Panc1 (cell line): ENCODE measurements at regions not wholly inside any gene's neighbourhood (a gene's known extent, or its start where the extent isn't known, plus 50 kb on each side); places are given as distances from the start of the nearest gene placed in this dataset.

ENCODE experiments used
- ATAC-seq: fragments of 200-7000 bp; cut with Tn5 transposase; 2 replicates; pipeline ENCODE4 v1.9.1; 2020; ENCODE audit warnings: mild to moderate bottlenecking, moderate library complexity
- BruUV-seq: library from RNA; stranded (reverse); fragments of 400-500 nt; replicated peaks from 2 replicates; lab custom pipeline; 2021; lab: Mats Ljungman, UMichigan
- CTCF ChIA-PET: fragments of 300-600 bp; sonication (Branson Sonifier 250); formaldehyde crosslinking; loops from one replicate; lab custom pipeline; 2022; ENCODE audit warnings: antibody characterized with exemption; lab: Charles Lee
- POLR2A ChIA-PET: fragments of 300-600 bp; sonication (Branson Sonifier 250); formaldehyde crosslinking; loops from one replicate; lab custom pipeline; 2022; ENCODE audit warnings: antibody characterized with exemption; lab: Charles Lee
- DNase-seq: peaks from one replicate; pipeline ENCODE4 v3.0.0-alpha.2; 2010; ENCODE audit warnings: low read depth, low spot score
- H3K27ac ChIP-seq: 2 replicates; pipeline ENCODE4 v1.5.1; 2011; ENCODE audit warnings: mild to moderate bottlenecking, low read length, inconsistent platforms
- H3K27me3 ChIP-seq: fragments of 200-500 bp; sonication (Bioruptor generic); 2 replicates; pipeline ENCODE4 v1.6.0; 2014; ENCODE audit warnings: low read length, inconsistent platforms; ENCODE audit not compliant: control insufficient read depth, insufficient read depth
- H3K36me3 ChIP-seq: fragments of 200-500 bp; sonication (Bioruptor generic); 2 replicates; pipeline ENCODE4 v1.5.1; 2014; ENCODE audit warnings: inconsistent platforms, mild to moderate bottlenecking, low read length, moderate library complexity; ENCODE audit not compliant: control insufficient read depth, insufficient read depth
- H3K4me1 ChIP-seq: 2 replicates; pipeline ENCODE4 v1.5.1; 2011; ENCODE audit warnings: inconsistent platforms, mild to moderate bottlenecking, low read length, moderate library complexity; ENCODE audit not compliant: control insufficient read depth, insufficient read depth
- H3K4me3 ChIP-seq, 2 experiments: 2 replicates each; pipeline ENCODE4 v1.5.1; 2011 to 2012; ENCODE audit warnings: low read depth in 2 of 2, low read length in 2 of 2, mild to moderate bottlenecking in 2 of 2, inconsistent platforms in 1 of 2, moderate library complexity in 1 of 2
- H3K9me3 ChIP-seq: fragments of 200-500 bp; sonication (Bioruptor generic); 2 replicates; pipeline ENCODE4 v1.5.1; 2014; ENCODE audit warnings: low read depth, mild to moderate bottlenecking, inconsistent platforms, low read length, moderate library complexity; ENCODE audit not compliant: control insufficient read depth, insufficient read depth
- CTCF ChIP-seq: fragments of 450-650 bp; IDR thresholded peaks from 2 replicates; pipeline ENCODE4 v1.5.1; 2017; ENCODE audit warnings: mild to moderate bottlenecking
- POLR2AphosphoS5 ChIP-seq: IDR thresholded peaks from 2 replicates; pipeline ENCODE4 v1.6.1; 2012; ENCODE audit warnings: mild to moderate bottlenecking, low read depth, low read length, moderate library complexity
- REST ChIP-seq, 2 experiments: IDR thresholded peaks; 2 replicates each; pipeline ENCODE4 v1.6.1; 2011 to 2012; ENCODE audit warnings: low read depth in 2 of 2, control low read depth in 1 of 2, low read length in 1 of 2, mild to moderate bottlenecking in 1 of 2, moderate library complexity in 1 of 2; ENCODE audit not compliant: insufficient read depth in 1 of 2
- SIN3A ChIP-seq: IDR thresholded peaks from 2 replicates; pipeline ENCODE4 v1.6.1; 2012; ENCODE audit warnings: low read depth, mild to moderate bottlenecking, low read length, moderate library complexity, borderline replicate concordance; ENCODE audit not compliant: insufficient read depth
- TCF7L2 ChIP-seq: IDR thresholded peaks from 2 replicates; pipeline ENCODE4 v1.6.1; 2011; ENCODE audit warnings: mild to moderate bottlenecking, low read depth, low read length, inconsistent platforms
- in situ Hi-C: cut with HindIII; loops from 2 replicates; pipeline ENCODE4 v1.10.0; 2016; ENCODE audit warnings: low sequenced_read_pairs, low pct_unique_long_range_greater_than_20kb
- intact Hi-C: fragments of 100-400 bp; cut with micrococcal nuclease; formaldehyde crosslinking; loops from one replicate; pipeline ENCODE4 v1.10.0; 2022; ENCODE audit not compliant: unreplicated experiment

- H3K27me3 ChIP-seq, result no peaks in the 10 kb centered on the region
- H3K4me3 ChIP-seq, result no peak overlapping the region
- in situ Hi-C loops (no loop called here), intact Hi-C loops (no loop called here)
- no TSS peak for BruUV-seq
- no peak for TF ChIP-seq CTCF
- no peak for TF ChIP-seq SIN3A
- TF ChIP-seq POLR2AphosphoS5, result no peak
- no peak for TF ChIP-seq REST (IDR thresholded peaks at IDR 0.05; ENCODE audit: insufficient read depth in 1 of 2, low read depth in 2 of 2, low read length in 1 of 2)
- TF ChIP-seq TCF7L2, result no peak
- DNase-seq (no peak), ATAC-seq (no peak)
- no peaks in the 10 kb centered on the region for H3K9me3 ChIP-seq
- H3K36me3 ChIP-seq, result no peaks in the 10 kb centered on the region
- no peak overlapping the region for H3K27ac ChIP-seq
- ChIA-PET CTCF (no interaction called here), POLR2A (no interaction called here)
- H3K4me1 ChIP-seq, result no peaks in the 10 kb centered on the region
Measured at GRCh38 chr2:117716505-117716904, 98.0 kb upstream of the DDX18 start.

GRCh38 chr2:117717072-117717471, 97.4 kb upstream of the DDX18 start:
- Histone ChIP-seq H3K27me3 (no peaks in the 10 kb centered on the region), H3K36me3 (no peaks in the 10 kb centered on the region), H3K4me1 (no peaks in the 10 kb centered on the region), H3K27ac (no peak overlapping the region), H3K4me3 (no peak overlapping the region), H3K9me3 (no peaks in the 10 kb centered on the region)
- intact Hi-C loops (no loop called here), in situ Hi-C loops (no loop called here)
- POLR2A ChIA-PET, result no interaction called here
- DNase-seq, result no peak
- no peak for TF ChIP-seq POLR2AphosphoS5
- CTCF ChIA-PET, result no interaction called here
- BruUV-seq, result no TSS peak
- ATAC-seq, result no peak

- CTCF ChIA-PET, result no interaction called here
- POLR2A ChIA-PET, result no interaction called here
- intact Hi-C loops (no loop called here), in situ Hi-C loops (no loop called here)
- TF ChIP-seq TCF7L2, result no peak
- no peak for TF ChIP-seq CTCF
- TF ChIP-seq POLR2AphosphoS5, result no peak
- no peak for TF ChIP-seq SIN3A
- TF ChIP-seq REST (IDR thresholded peaks at IDR 0.05; ENCODE audit: insufficient read depth in 1 of 2, low read depth in 2 of 2, low read length in 1 of 2), result no peak
- H3K9me3 ChIP-seq, result no peaks in the 10 kb centered on the region
- BruUV-seq, result no TSS peak
- no peak overlapping the region for H3K4me3 ChIP-seq
- no peak for DNase-seq
- H3K27me3 ChIP-seq, result no peaks in the 10 kb centered on the region
- no peak overlapping the region for H3K27ac ChIP-seq
- no peak for ATAC-seq
- no peaks in the 10 kb centered on the region for H3K4me1 ChIP-seq
- no peaks in the 10 kb centered on the region for H3K36me3 ChIP-seq
Measured at GRCh38 chr2:117718048-117718447, 96.4 kb upstream of the DDX18 start.
